Astrocyte (in vitro differentiated cells and primary cell): ENCODE measurements at regions not wholly inside any gene's neighbourhood (a gene's known extent, or its start where the extent isn't known, plus 50 kb on each side); places are given as distances from the start of the nearest gene placed in this dataset.

Experiments
- EZH2 ChIP-seq: IDR thresholded peaks from 2 replicates; pipeline ENCODE4 v1.6.1; 2012; ENCODE audit warnings: mild to moderate bottlenecking, low read length, inconsistent platforms; ENCODE audit not compliant: insufficient read depth
- TF ChIP-seq, protein P1 (sequence below): IDR thresholded peaks from 2 replicates; pipeline ENCODE4 v1.5.1; 2011; ENCODE audit warnings: low read depth, mild to moderate bottlenecking, inconsistent platforms, low read length, moderate library complexity; ENCODE audit not compliant: insufficient read depth

DNA sequence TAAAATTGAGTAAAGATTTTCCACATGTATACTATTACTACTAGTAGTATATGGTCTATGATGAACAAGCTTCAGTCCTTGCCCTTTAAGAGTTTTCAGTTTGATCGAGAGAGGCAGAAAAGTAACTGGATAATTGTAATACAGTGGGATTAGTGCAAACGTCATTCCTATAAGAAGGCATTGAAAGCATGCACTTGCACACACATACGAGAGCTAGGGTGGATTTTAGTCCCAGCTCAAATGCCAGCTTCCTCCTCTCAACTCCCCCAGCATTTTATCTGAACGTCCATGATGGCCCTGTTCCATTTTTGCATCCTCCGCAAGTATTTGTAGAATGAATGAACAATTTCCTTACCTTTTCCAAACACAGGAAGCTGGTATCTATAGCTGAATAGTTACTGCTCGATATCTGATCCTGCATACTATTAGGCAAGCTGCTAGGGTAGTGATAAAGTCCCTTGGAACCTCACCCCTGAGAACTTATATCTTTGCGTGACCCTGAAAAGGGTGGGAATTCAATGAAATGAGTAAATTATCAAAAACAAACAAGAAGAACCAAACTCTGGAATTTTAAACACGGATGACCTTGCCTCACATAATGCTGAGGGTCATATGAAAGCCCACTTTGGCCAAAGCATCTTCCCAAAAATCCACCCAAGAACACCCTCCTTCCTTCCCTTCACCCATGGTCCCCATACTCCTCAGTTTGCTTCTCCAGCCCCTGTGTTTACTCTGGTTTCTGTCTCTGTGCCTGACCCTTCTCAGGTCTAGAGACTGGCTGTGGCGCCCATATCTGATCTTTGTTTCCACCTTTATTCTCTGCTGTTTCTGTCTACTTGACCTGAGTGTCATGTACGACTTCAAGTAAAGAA is 60.5 kb downstream of the TMEM100 start:
- TF ChIP-seq, protein P1, sequence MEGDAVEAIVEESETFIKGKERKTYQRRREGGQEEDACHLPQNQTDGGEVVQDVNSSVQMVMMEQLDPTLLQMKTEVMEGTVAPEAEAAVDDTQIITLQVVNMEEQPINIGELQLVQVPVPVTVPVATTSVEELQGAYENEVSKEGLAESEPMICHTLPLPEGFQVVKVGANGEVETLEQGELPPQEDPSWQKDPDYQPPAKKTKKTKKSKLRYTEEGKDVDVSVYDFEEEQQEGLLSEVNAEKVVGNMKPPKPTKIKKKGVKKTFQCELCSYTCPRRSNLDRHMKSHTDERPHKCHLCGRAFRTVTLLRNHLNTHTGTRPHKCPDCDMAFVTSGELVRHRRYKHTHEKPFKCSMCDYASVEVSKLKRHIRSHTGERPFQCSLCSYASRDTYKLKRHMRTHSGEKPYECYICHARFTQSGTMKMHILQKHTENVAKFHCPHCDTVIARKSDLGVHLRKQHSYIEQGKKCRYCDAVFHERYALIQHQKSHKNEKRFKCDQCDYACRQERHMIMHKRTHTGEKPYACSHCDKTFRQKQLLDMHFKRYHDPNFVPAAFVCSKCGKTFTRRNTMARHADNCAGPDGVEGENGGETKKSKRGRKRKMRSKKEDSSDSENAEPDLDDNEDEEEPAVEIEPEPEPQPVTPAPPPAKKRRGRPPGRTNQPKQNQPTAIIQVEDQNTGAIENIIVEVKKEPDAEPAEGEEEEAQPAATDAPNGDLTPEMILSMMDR, result no peak
- no peak for TF ChIP-seq EZH2
